Esophagus muscularis mucosa (tissue), 4 donors: ENCODE measurements at regions not wholly inside any gene's neighbourhood (a gene's known extent, or its start where the extent isn't known, plus 50 kb on each side); places are given as distances from the start of the nearest gene placed in this dataset.

Source experiments
- DNase-seq: peaks from one replicate; pipeline ENCODE4 v3.0.0-alpha.2; 2017; ENCODE audit errors: extremely low spot score
- H3K27ac ChIP-seq, 4 donors: fragments of 200-600 bp; sonication (generic); replicated peaks in 1 of 4; 1 replicate in 3 of 4; 2 replicates in 1 of 4; pipeline ENCODE4 v1.5.1; 2016 to 2019; ENCODE audit warnings: mild to moderate bottlenecking in 1 of 4
- H3K27me3 ChIP-seq, 4 donors: fragments of 200-600 bp; sonication (generic); one replicate each; pipeline versions ENCODE4 v1.5.1 to v1.6.0; 2016 to 2019
- H3K36me3 ChIP-seq, 4 donors: fragments of 200-600 bp; sonication (generic); one replicate each; pipeline ENCODE4 v1.5.1; 2016 to 2019
- H3K4me1 ChIP-seq, 4 donors: fragments of 200-600 bp; sonication (generic); one replicate each; pipeline ENCODE4 v1.5.1; 2016 to 2019
- H3K4me3 ChIP-seq, 4 donors: fragments of 200-600 bp; sonication (generic); 1 replicate in 2 of 4; 2 replicates in 2 of 4; pipeline ENCODE4 v1.5.1; 2016 to 2019; ENCODE audit warnings: mild to moderate bottlenecking in 4 of 4, moderate library complexity in 1 of 4
- H3K9me3 ChIP-seq, 4 donors: fragments of 200-600 bp; sonication (generic); 1 replicate in 3 of 4; 2 replicates in 1 of 4; pipeline ENCODE4 v1.5.1; 2016 to 2019
- EP300 ChIP-seq: sonication (generic); formaldehyde crosslinking; IDR thresholded peaks from one replicate; pipeline ENCODE4 v1.6.1; 2017; ENCODE audit warnings: antibody characterized with exemption
- POLR2A ChIP-seq: fragments of 450-650 bp; IDR thresholded peaks from one replicate; pipeline ENCODE4 v1.6.1; 2017; ENCODE audit warnings: antibody characterized with exemption, moderate library complexity, mild to moderate bottlenecking, low read depth
- POLR2AphosphoS5 ChIP-seq, 2 donors: sonication (generic); formaldehyde crosslinking; IDR thresholded peaks; one replicate each; pipeline ENCODE4 v1.6.1; 2017; ENCODE audit warnings: antibody characterized with exemption in 2 of 2
- WGBS: methylation state at CpG from one replicate; pipeline ENCODE4 v1.1.5; 2018; 5-methylcytosine and 5-hydroxymethylcytosine counted together
- intact Hi-C: fragments of 100-400 bp; cut with DNase I; formaldehyde crosslinking; loops from one replicate; pipeline ENCODE4 v1.15.1; 2023
- TF ChIP-seq, protein P1 (sequence below), 3 experiments: fragments of 200-600 bp in 2 of 3; fragments of 450-650 bp in 1 of 3; sonication (generic) in 2 of 3; IDR thresholded peaks; one replicate each; pipeline ENCODE4 v1.5.1; 2017 to 2019; ENCODE audit warnings: antibody characterized with exemption in 3 of 3, mild to moderate bottlenecking in 2 of 3, moderate library complexity in 1 of 3

DNA sequence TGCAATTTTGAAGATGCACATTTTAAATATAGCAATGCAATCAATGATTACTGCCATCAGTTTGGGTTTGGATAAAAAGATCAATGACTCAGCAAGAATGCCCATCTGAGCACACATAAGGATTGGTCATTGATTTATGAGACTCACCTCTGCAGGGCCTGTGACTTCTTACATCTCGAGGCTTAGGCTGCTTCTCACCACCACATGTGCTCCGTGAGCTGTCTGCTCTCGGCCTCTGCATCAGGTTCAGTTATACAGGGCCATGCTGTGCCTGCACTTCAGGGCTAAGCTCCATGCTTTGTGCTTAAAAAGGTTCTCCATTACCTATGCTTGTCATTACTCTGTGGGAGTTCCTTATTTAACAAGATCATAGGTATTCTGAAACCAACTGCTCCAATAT is 887.5 kb downstream of the DIPK2A start:
- no peak for DNase-seq
- H3K27ac ChIP-seq, result no peak overlapping the region
- H3K4me3 ChIP-seq, result no peak overlapping the region
- no peaks in the 10 kb centered on the region for H3K4me1 ChIP-seq
- no peaks in the 10 kb centered on the region for H3K9me3 ChIP-seq
- no peaks in the 10 kb centered on the region for H3K36me3 ChIP-seq
- no peaks in the 10 kb centered on the region for H3K27me3 ChIP-seq
- intact Hi-C loops, result no loop called here
- 77% methylated on average over 3 of the region's 3 CpGs for WGBS
- TF ChIP-seq POLR2AphosphoS5 (IDR thresholded peaks at IDR 0.05), result no peak
- TF ChIP-seq, protein P1, sequence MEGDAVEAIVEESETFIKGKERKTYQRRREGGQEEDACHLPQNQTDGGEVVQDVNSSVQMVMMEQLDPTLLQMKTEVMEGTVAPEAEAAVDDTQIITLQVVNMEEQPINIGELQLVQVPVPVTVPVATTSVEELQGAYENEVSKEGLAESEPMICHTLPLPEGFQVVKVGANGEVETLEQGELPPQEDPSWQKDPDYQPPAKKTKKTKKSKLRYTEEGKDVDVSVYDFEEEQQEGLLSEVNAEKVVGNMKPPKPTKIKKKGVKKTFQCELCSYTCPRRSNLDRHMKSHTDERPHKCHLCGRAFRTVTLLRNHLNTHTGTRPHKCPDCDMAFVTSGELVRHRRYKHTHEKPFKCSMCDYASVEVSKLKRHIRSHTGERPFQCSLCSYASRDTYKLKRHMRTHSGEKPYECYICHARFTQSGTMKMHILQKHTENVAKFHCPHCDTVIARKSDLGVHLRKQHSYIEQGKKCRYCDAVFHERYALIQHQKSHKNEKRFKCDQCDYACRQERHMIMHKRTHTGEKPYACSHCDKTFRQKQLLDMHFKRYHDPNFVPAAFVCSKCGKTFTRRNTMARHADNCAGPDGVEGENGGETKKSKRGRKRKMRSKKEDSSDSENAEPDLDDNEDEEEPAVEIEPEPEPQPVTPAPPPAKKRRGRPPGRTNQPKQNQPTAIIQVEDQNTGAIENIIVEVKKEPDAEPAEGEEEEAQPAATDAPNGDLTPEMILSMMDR (IDR thresholded peaks at IDR 0.05), result no peak

DNA sequence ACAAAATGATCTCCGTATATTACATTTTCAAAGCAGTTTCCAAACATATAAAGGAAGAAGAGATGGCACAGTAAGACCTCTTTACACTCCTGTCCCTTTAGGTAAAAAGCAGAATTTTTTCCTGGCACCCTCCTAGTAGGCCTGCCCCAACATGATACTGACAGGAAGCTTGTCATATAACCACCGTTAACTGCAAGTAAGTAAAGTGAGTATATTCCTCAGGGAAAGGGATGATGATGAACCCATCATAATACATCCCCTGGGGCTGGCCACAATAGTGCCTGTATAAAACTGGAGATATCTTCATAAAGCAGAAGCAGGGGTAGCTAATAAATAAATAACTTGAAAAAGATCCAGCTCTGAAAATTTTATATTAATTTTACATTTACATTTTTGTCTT is 893.0 kb downstream of the DIPK2A start:
- intact Hi-C loops, result no loop called here
- WGBS, result 65% methylated on average over 2 of the region's 2 CpGs
- H3K4me1 ChIP-seq, result no peaks in the 10 kb centered on the region
- H3K27me3 ChIP-seq, result no peaks in the 10 kb centered on the region
- no peak for DNase-seq
- no peak overlapping the region for H3K4me3 ChIP-seq
- H3K27ac ChIP-seq, result no peak overlapping the region
- no peaks in the 10 kb centered on the region for H3K36me3 ChIP-seq
- H3K9me3 ChIP-seq, result no peaks in the 10 kb centered on the region
- TF ChIP-seq POLR2A (no peak), POLR2AphosphoS5 (IDR thresholded peaks at IDR 0.05) (no peak), EP300 (no peak)
- TF ChIP-seq, protein P1 (IDR thresholded peaks at IDR 0.05), result no peak

DNA sequence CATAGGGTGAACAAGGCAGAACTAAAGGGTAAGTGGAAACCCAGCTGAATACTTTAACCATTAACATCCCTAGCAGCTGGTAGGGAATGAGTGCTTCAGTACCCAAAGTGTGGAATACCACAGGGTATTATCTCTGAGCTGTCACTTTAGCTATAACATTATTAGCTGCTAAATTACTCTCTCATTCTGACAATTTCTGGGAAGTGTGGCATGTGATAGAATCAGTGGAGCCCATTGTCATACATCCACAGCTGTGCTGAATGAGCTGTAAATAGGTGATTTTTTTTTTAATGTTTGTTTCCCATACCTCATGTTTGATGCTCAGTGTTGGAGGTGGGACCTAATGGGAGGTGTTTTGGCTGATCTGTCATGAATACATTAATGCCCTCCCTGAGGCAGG is 894.3 kb downstream of the DIPK2A start:
- H3K27me3 ChIP-seq, result no peaks in the 10 kb centered on the region
- H3K4me1 ChIP-seq, result no peaks in the 10 kb centered on the region
- DNase-seq, result no peak
- no peak overlapping the region for H3K4me3 ChIP-seq
- no peak overlapping the region for H3K27ac ChIP-seq
- no peaks in the 10 kb centered on the region for H3K9me3 ChIP-seq
- no peaks in the 10 kb centered on the region for H3K36me3 ChIP-seq
- intact Hi-C loops, result no loop called here
- TF ChIP-seq POLR2A (no peak), EP300 (no peak), POLR2AphosphoS5 (IDR thresholded peaks at IDR 0.05) (no peak)
- TF ChIP-seq, protein P1 (IDR thresholded peaks at IDR 0.05), result no peak

DNA sequence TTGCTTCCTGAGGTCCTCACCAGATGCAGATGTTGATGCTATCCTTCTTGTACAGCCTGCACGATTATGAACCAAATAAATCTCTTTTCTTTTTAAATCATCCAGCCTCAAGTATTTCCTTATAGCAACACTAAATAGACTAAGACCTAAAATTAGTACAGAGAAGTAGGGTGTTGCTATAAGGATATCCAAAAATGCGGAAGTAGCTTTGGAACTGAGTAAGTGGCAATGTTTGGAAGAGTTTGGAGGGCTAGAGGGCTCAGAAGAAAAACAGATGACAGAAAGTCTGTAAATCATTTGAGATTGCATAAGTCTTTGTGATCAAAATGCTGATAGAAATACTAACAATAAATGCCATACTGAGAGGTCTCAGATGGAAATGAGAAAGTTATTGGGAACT is 894.9 kb downstream of the DIPK2A start:
- no peaks in the 10 kb centered on the region for H3K36me3 ChIP-seq
- H3K4me1 ChIP-seq, result no peaks in the 10 kb centered on the region
- H3K9me3 ChIP-seq, result no peaks in the 10 kb centered on the region
- DNase-seq, result no peak
- no peak overlapping the region for H3K27ac ChIP-seq
- WGBS, result 46% methylated on average over 2 of the region's 2 CpGs
- intact Hi-C loops, result no loop called here
- TF ChIP-seq, protein P1 (IDR thresholded peaks at IDR 0.05), result no peak
- TF ChIP-seq POLR2A (no peak), EP300 (no peak), POLR2AphosphoS5 (IDR thresholded peaks at IDR 0.05) (no peak)
- no peak overlapping the region for H3K4me3 ChIP-seq
- H3K27me3 ChIP-seq, result no peaks in the 10 kb centered on the region

DNA sequence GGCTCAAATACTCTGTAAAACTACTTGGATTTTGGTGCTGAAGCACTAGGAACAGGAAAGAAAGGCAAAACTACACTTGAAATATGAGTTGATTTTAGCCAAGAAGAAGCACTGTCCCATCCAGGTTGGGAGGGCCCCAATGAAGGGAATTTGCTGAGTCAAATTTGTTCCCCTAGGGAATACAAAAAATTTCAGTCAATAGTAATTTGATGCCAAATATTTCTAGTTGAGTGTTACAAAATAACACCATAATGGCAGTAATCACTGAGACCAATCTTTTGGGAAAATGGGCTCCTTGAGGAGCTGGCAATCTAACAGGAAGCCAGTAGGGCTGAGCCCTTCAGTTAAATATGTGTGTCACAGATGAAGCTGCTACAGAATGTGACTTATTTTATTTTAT is 896.9 kb downstream of the DIPK2A start:
- Histone ChIP-seq H3K36me3 (no peaks in the 10 kb centered on the region), H3K4me1 (no peaks in the 10 kb centered on the region), H3K9me3 (no peaks in the 10 kb centered on the region), H3K27me3 (no peaks in the 10 kb centered on the region), H3K4me3 (no peak overlapping the region), H3K27ac (no peak overlapping the region)
- TF ChIP-seq EP300 (no peak), POLR2AphosphoS5 (IDR thresholded peaks at IDR 0.05) (no peak), POLR2A (no peak)
- TF ChIP-seq, protein P1 (IDR thresholded peaks at IDR 0.05), result no peak
- no peak for DNase-seq
- intact Hi-C loops, result no loop called here
